ENCODE measurements at regions not wholly inside any gene's neighbourhood (a gene's known extent, or its start where the extent isn't known, plus 50 kb on each side); places are given as distances from the start of the nearest gene placed in this dataset.

GRCh38 chr5:124659798-124660197 lies 86.6 kb downstream of the ZNF608 start:
- TF ChIP-seq, protein P1, sequence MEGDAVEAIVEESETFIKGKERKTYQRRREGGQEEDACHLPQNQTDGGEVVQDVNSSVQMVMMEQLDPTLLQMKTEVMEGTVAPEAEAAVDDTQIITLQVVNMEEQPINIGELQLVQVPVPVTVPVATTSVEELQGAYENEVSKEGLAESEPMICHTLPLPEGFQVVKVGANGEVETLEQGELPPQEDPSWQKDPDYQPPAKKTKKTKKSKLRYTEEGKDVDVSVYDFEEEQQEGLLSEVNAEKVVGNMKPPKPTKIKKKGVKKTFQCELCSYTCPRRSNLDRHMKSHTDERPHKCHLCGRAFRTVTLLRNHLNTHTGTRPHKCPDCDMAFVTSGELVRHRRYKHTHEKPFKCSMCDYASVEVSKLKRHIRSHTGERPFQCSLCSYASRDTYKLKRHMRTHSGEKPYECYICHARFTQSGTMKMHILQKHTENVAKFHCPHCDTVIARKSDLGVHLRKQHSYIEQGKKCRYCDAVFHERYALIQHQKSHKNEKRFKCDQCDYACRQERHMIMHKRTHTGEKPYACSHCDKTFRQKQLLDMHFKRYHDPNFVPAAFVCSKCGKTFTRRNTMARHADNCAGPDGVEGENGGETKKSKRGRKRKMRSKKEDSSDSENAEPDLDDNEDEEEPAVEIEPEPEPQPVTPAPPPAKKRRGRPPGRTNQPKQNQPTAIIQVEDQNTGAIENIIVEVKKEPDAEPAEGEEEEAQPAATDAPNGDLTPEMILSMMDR (conservative IDR thresholded peaks at IDR 0.05; ENCODE audit: low read depth, low read length), result no peak
- no peak for TF ChIP-seq EZH2 (IDR thresholded peaks at IDR 0.05; ENCODE audit: borderline replicate concordance, low read depth, low read length, poor library complexity, severe bottlenecking)
